HG03354 (cell line): ENCODE measurements at regions not wholly inside any gene's neighbourhood (a gene's known extent, or its start where the extent isn't known, plus 50 kb on each side); places are given as distances from the start of the nearest gene placed in this dataset.

ENCODE experiments used
- ATAC-seq: cut with Tn5 transposase; IDR thresholded peaks from one replicate; pipeline ENCODE4 v1.9.1; 2021; ENCODE audit warnings: mild to moderate bottlenecking; ENCODE audit not compliant: unreplicated experiment, poor library complexity, severe bottlenecking

GRCh38 chr2:155157065-155157464 is 458.6 kb downstream of the KCNJ3 start:
- ATAC-seq = no peak

GRCh38 chr2:155151945-155152344 is 453.4 kb downstream of the KCNJ3 start:
- ATAC-seq = no peak

GRCh38 chr2:155151472-155151871 is 453.0 kb downstream of the KCNJ3 start:
- ATAC-seq = no peak

- peak; percentile 94 for ATAC-seq
These were observed 447.3 kb downstream of the KCNJ3 start for GRCh38 chr2:155145758-155146229.

- no peak for ATAC-seq
These were observed 442.9 kb downstream of the KCNJ3 start for GRCh38 chr2:155141418-155141817.

- no peak for ATAC-seq
These were observed 427.2 kb downstream of the KCNJ3 start for GRCh38 chr2:155125585-155126230.

- no peak for ATAC-seq
These were observed 417.4 kb downstream of the KCNJ3 start for GRCh38 chr2:155115846-155116245.

- no peak for ATAC-seq
These were observed 412.6 kb downstream of the KCNJ3 start for GRCh38 chr2:155111070-155111469.

GRCh38 chr2:155109527-155109926 is 411.0 kb downstream of the KCNJ3 start:
- no peak for ATAC-seq

- ATAC-seq = no peak
These were observed 401.8 kb downstream of the KCNJ3 start for GRCh38 chr2:155100261-155100660.

GRCh38 chr2:155099784-155100183 is 401.3 kb downstream of the KCNJ3 start:
- no peak for ATAC-seq

- ATAC-seq = no peak
These were observed 397.1 kb downstream of the KCNJ3 start for GRCh38 chr2:155095613-155096012.

GRCh38 chr2:155080373-155080772 is 381.9 kb downstream of the KCNJ3 start:
- ATAC-seq = no peak

GRCh38 chr2:155070489-155070888 is 372.0 kb downstream of the KCNJ3 start:
- no peak for ATAC-seq

GRCh38 chr2:155062922-155063258 is 364.4 kb downstream of the KCNJ3 start:
- no peak for ATAC-seq

- no peak for ATAC-seq
These were observed 363.9 kb downstream of the KCNJ3 start for GRCh38 chr2:155062250-155062921.

GRCh38 chr2:155060896-155061295 is 362.4 kb downstream of the KCNJ3 start:
- no peak for ATAC-seq

- ATAC-seq = no peak
These were observed 356.2 kb downstream of the KCNJ3 start for GRCh38 chr2:155054712-155055111.

- no peak for ATAC-seq
These were observed 344.6 kb downstream of the KCNJ3 start for GRCh38 chr2:155043097-155043496.

GRCh38 chr2:155035308-155035707 is 336.8 kb downstream of the KCNJ3 start:
- ATAC-seq = no peak

GRCh38 chr2:155033652-155034051 is 335.2 kb downstream of the KCNJ3 start:
- ATAC-seq = no peak

GRCh38 chr2:155030296-155030695 is 331.8 kb downstream of the KCNJ3 start:
- ATAC-seq = no peak
